OCI-LY7 (cell line): ENCODE measurements at regions not wholly inside any gene's neighbourhood (a gene's known extent, or its start where the extent isn't known, plus 50 kb on each side); places are given as distances from the start of the nearest gene placed in this dataset.
"Not testable (repeated sequence)": the region's sequence is repeated elsewhere in the genome, so short reads cannot be mapped to it uniquely, and the experiment has no call there.

ENCODE experiments used
- BruUV-seq: library from RNA; stranded (reverse); fragments of 400-500 nt; replicated peaks from 2 replicates; lab custom pipeline; 2021; lab: Mats Ljungman, UMichigan
- CTCF ChIA-PET: fragments of 300-600 bp; sonication (Branson Sonifier 250); formaldehyde crosslinking; loops from one replicate; lab custom pipeline; 2022; ENCODE audit warnings: antibody characterized with exemption; ENCODE audit not compliant: unreplicated experiment; lab: Charles Lee
- POLR2A ChIA-PET: fragments of 300-600 bp; sonication (Branson Sonifier 250); formaldehyde crosslinking; loops from one replicate; lab custom pipeline; 2022; ENCODE audit warnings: antibody characterized with exemption; lab: Charles Lee
- DNase-seq: peaks from one replicate; pipeline ENCODE4 v3.0.0-alpha.2; 2015; ENCODE audit warnings: low spot score
- H2AFZ ChIP-seq: fragments of 200-600 bp; sonication (generic), shearing (Covaris generic); 2 replicates; pipeline ENCODE4 v1.6.1; 2014; ENCODE audit warnings: mild to moderate bottlenecking, antibody characterized with exemption, low read length, moderate library complexity
- H3K27ac ChIP-seq: fragments of 200-600 bp; sonication (generic); 2 replicates; pipeline ENCODE4 v1.5.1; 2014; ENCODE audit warnings: mixed run types, low read depth, mild to moderate bottlenecking, moderate library complexity, low read length, inconsistent platforms; ENCODE audit not compliant: poor library complexity, severe bottlenecking
- H3K36me3 ChIP-seq: fragments of 200-600 bp; sonication (generic); 2 replicates; pipeline ENCODE4 v1.6.1; 2014; ENCODE audit warnings: mild to moderate bottlenecking, antibody characterized with exemption, low read length, moderate library complexity, mixed read lengths; ENCODE audit not compliant: insufficient read depth
- H3K4me1 ChIP-seq: fragments of 200-600 bp; sonication (generic); 2 replicates; pipeline ENCODE4 v1.5.1; 2014; ENCODE audit warnings: mild to moderate bottlenecking, low read length; ENCODE audit not compliant: insufficient read depth, poor library complexity, severe bottlenecking
- H3K4me2 ChIP-seq: fragments of 200-600 bp; sonication (generic); 2 replicates; pipeline ENCODE4 v1.6.1; 2014; ENCODE audit warnings: mild to moderate bottlenecking, low read length
- H3K4me3 ChIP-seq: fragments of 200-600 bp; sonication (generic); 2 replicates; pipeline ENCODE4 v1.5.1; 2014; ENCODE audit warnings: mild to moderate bottlenecking, low read depth, low read length; ENCODE audit not compliant: poor library complexity, severe bottlenecking
- H3K79me2 ChIP-seq: fragments of 200-600 bp; sonication (generic); 2 replicates; pipeline ENCODE4 v1.6.1; 2016; ENCODE audit warnings: low read depth, mild to moderate bottlenecking, low read length, moderate library complexity, mixed read lengths; ENCODE audit not compliant: insufficient read depth
- H3K9me2 ChIP-seq: fragments of 200-600 bp; sonication (generic); 2 replicates; pipeline ENCODE4 v1.6.1; 2016; ENCODE audit warnings: mild to moderate bottlenecking, low read length, mixed read lengths; ENCODE audit not compliant: insufficient read depth
- H3K9me3 ChIP-seq: fragments of 200-600 bp; sonication (generic); 2 replicates; pipeline ENCODE4 v1.6.1; 2014; ENCODE audit warnings: mild to moderate bottlenecking, mixed run types, low read length, mixed read lengths
- H4K20me1 ChIP-seq: fragments of 200-600 bp; sonication (generic); 2 replicates; pipeline ENCODE4 v1.6.1; 2014; ENCODE audit warnings: mild to moderate bottlenecking, antibody characterized with exemption, low read length, moderate library complexity, mixed read lengths; ENCODE audit not compliant: insufficient read depth
- CTCF ChIP-seq: fragments of 200-600 bp; sonication (generic); conservative IDR thresholded peaks from 2 replicates; pipeline ENCODE4 v1.5.1; 2014; ENCODE audit warnings: mild to moderate bottlenecking, antibody characterized with exemption, low read length, moderate library complexity, mixed read lengths
- EZH2phosphoT487 ChIP-seq: fragments of 200-600 bp; sonication (generic); IDR thresholded peaks from 2 replicates; pipeline ENCODE4 v1.6.1; 2018; ENCODE audit warnings: low read depth, borderline replicate concordance, mild to moderate bottlenecking, mixed run types, antibody characterized with exemption, low read length, moderate library complexity, mixed read lengths
- intact Hi-C: fragments of 100-400 bp; cut with micrococcal nuclease; formaldehyde crosslinking; loops from one replicate; pipeline ENCODE4 v1.10.0; 2022; ENCODE audit not compliant: unreplicated experiment

- TF ChIP-seq EZH2phosphoT487: no peak
- TF ChIP-seq CTCF: no peak
- POLR2A ChIA-PET: no interaction called here
Observed at GRCh38 chr17:71615820-71616219, 505.0 kb upstream of the SOX9 start.

GRCh38 chr17:71617767-71618166, 503.1 kb upstream of the SOX9 start:
- POLR2A ChIA-PET: not testable (repeated sequence)

More at GRCh38 chr17:71615820-71616219, 505.0 kb upstream of the SOX9 start:
- Histone ChIP-seq H3K4me2 (no peak overlapping the region), H4K20me1 (no peaks in the 10 kb centered on the region), H3K27ac (no peak overlapping the region), H3K4me3 (no peak overlapping the region), H3K9me3 (no peaks in the 10 kb centered on the region), H2AFZ (no peak overlapping the region), H3K79me2 (no peaks in the 10 kb centered on the region), H3K36me3 (no peaks in the 10 kb centered on the region), H3K4me1 (no peaks in the 10 kb centered on the region), H3K9me2 (no peaks in the 10 kb centered on the region)
- DNase-seq: no peak
- intact Hi-C loops: no loop called here
- CTCF ChIA-PET: no interaction called here
- BruUV-seq: no TSS peak

DNA sequence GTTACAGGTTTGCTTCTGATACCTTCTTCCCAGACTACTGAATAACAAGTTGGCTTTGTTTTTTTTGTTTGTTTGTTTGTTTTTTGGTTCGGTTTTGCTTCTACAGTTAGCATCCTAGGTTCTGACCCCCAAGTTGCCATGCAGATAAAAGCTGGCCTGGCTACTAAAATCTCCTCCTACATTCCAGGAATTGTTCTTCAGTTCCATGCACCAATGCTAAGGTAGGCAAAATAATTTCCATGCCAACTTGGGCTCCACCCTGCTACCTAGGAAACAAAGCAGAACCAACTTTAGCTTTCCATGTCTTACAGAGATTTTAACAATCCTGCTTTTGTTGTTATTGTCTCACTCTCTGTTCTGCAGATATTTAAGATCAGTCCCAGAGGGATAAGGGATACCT, 495.5 kb upstream of the SOX9 start:
- Histone ChIP-seq H3K9me3 (no peaks in the 10 kb centered on the region), H3K36me3 (no peaks in the 10 kb centered on the region), H3K4me1 (no peaks in the 10 kb centered on the region), H3K9me2 (no peaks in the 10 kb centered on the region), H3K27ac (no peak overlapping the region), H4K20me1 (no peaks in the 10 kb centered on the region), H3K4me2 (no peak overlapping the region), H2AFZ (no peak overlapping the region), H3K4me3 (no peak overlapping the region), H3K79me2 (no peaks in the 10 kb centered on the region)
- no peak for DNase-seq
- no peak for TF ChIP-seq CTCF
- no peak for TF ChIP-seq EZH2phosphoT487
- ChIA-PET CTCF (no interaction called here), POLR2A (no interaction called here)
- intact Hi-C loops: no loop called here
- no TSS peak for BruUV-seq

More at GRCh38 chr17:71617767-71618166, 503.1 kb upstream of the SOX9 start:
- intact Hi-C loops, H3K79me2 ChIP-seq, CTCF ChIA-PET, H3K4me2 ChIP-seq, H3K4me1 ChIP-seq, H2AFZ ChIP-seq, H3K4me3 ChIP-seq, H4K20me1 ChIP-seq, BruUV-seq, H3K27ac ChIP-seq, H3K9me3 ChIP-seq, DNase-seq, H3K36me3 ChIP-seq, H3K9me2 ChIP-seq: not testable (repeated sequence)
